Adrenal gland (tissue), 9 donors: ENCODE measurements at regions not wholly inside any gene's neighbourhood (a gene's known extent, or its start where the extent isn't known, plus 50 kb on each side); places are given as distances from the start of the nearest gene placed in this dataset.

Experiments
- DNase-seq, 7 donors: peaks; one replicate each; pipeline ENCODE4 v3.0.0-alpha.2; 2019 to 2020
- H3K27ac ChIP-seq, 5 donors: fragments of 200-600 bp; sonication (generic) in 4 of 5; 1 replicate in 3 of 5; 2 replicates in 2 of 5; pipeline versions ENCODE4 v1.5.1 to v1.8.0; 2016 to 2020; ENCODE audit warnings: mild to moderate bottlenecking in 1 of 5
- H3K27me3 ChIP-seq: fragments of 200-600 bp; 2 replicates; pipeline ENCODE4 v1.8.0; 2021
- H3K36me3 ChIP-seq, 2 donors: fragments of 200-600 bp; replicated peaks in 1 of 2; 1 replicate in 1 of 2; 2 replicates in 1 of 2; pipeline versions ENCODE4 v1.5.1 to v1.8.0; 2018 to 2022
- H3K4me1 ChIP-seq, 2 donors: fragments of 200-600 bp; replicated peaks in 1 of 2; 1 replicate in 1 of 2; 2 replicates in 1 of 2; pipeline versions ENCODE4 v1.5.1 to v1.8.0; 2018 to 2021
- H3K4me3 ChIP-seq, 4 donors: fragments of 200-600 bp; sonication (generic) in 3 of 4; one replicate each; pipeline ENCODE4 v1.5.1; 2016 to 2018
- H3K9me3 ChIP-seq, 3 donors: fragments of 200-600 bp; sonication (generic) in 1 of 3; replicated peaks in 1 of 3; 1 replicate in 2 of 3; 2 replicates in 1 of 3; pipeline versions ENCODE4 v1.5.1 to v1.8.0; 2016 to 2021
- POLR2A ChIP-seq, 2 donors: fragments of 450-650 bp; IDR thresholded peaks; one replicate each; pipeline ENCODE4 v1.6.1; 2017; ENCODE audit warnings: antibody characterized with exemption in 2 of 2, mild to moderate bottlenecking in 2 of 2, moderate library complexity in 1 of 2
- WGBS, 4 donors: extraction: QIAGEN DNeasy Blood & Tissue Kit in 2 of 4; methylation state at CpG; one replicate each; pipeline versions ENCODE4 v1.1.5 to v1.1.7; 2013 to 2017; 5-methylcytosine and 5-hydroxymethylcytosine counted together
- intact Hi-C, 2 donors: fragments of 100-400 bp; cut with DNase I; formaldehyde crosslinking; loops; one replicate each; pipeline versions ENCODE4 v1.14.1 to v1.15.0; 2022 to 2023
- TF ChIP-seq, protein P1 (sequence below), 6 experiments: fragments of 450-650 bp in 4 of 6; fragments of 200-600 bp in 2 of 6; sonication (generic) in 1 of 6; IDR thresholded peaks; 1 replicate in 5 of 6; 2 replicates in 1 of 6; pipeline versions ENCODE4 v1.5.1 to v1.8.0; 2016 to 2021; ENCODE audit warnings: antibody characterized with exemption in 6 of 6, mild to moderate bottlenecking in 2 of 6, moderate library complexity in 1 of 6
- donor health status: healthy with polysubstance abuse.
- donor health status: Bipolar disorder and iron deficiency.
- donor health status: DM: yes; HTN: yes; CAD: no.
- donor health status: DM: no; HTN: no; CAD: no.
- donor health status: DM: no; HTN: no; CAD: no.

DNA sequence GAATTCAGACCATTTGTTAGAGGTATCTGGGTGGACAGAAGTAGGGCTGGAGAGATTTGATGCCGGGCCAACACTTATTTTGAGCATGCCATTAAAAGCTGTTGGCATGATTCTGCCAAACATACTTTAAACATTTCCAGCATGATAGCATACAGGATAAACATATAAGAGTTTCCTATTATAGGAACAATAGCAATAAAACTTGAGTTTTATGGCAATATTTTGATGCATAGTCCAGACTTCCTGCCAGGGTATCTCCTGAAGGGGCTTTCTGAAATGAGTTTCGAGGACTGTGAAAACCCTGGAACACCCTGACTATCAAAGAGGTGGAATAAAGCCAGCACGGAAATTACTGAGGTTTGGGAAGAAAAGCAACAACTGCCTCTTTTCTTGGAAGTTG, 1398.0 kb upstream of the NXPH2 start:
- Histone ChIP-seq H3K27ac (no peak overlapping the region), H3K36me3 (no peaks in the 10 kb centered on the region)
- TF ChIP-seq, protein P1, sequence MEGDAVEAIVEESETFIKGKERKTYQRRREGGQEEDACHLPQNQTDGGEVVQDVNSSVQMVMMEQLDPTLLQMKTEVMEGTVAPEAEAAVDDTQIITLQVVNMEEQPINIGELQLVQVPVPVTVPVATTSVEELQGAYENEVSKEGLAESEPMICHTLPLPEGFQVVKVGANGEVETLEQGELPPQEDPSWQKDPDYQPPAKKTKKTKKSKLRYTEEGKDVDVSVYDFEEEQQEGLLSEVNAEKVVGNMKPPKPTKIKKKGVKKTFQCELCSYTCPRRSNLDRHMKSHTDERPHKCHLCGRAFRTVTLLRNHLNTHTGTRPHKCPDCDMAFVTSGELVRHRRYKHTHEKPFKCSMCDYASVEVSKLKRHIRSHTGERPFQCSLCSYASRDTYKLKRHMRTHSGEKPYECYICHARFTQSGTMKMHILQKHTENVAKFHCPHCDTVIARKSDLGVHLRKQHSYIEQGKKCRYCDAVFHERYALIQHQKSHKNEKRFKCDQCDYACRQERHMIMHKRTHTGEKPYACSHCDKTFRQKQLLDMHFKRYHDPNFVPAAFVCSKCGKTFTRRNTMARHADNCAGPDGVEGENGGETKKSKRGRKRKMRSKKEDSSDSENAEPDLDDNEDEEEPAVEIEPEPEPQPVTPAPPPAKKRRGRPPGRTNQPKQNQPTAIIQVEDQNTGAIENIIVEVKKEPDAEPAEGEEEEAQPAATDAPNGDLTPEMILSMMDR (IDR thresholded peaks at IDR 0.05): no peak
- TF ChIP-seq POLR2A (IDR thresholded peaks at IDR 0.05): no peak

DNA sequence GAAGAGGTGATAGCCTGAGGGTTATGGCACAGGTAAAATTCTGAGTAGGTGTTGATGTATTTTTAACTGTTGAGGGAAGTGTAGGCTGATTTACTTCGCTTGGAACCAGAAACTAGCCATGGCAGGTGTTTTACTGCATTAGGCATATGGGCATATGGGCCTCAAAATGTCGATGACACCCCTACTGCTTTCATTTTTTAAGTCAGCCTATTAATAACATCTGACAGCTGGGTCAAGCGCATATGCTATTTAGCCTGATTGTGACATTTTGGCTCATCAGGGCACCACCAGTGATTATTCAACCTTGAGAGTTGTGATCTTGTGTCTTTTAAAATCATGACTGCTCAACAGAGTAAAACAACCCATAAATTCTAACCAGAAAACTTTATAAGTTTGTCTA, 1396.9 kb upstream of the NXPH2 start:
- Histone ChIP-seq H3K9me3 (no peaks in the 10 kb centered on the region), H3K36me3 (no peaks in the 10 kb centered on the region), H3K27ac (no peak overlapping the region), H3K4me3 (no peak overlapping the region), H3K4me1 (no peaks in the 10 kb centered on the region), H3K27me3 (no peaks in the 10 kb centered on the region)
- intact Hi-C loops: no loop called here
- 83 to 89% (median 87%) methylated on average over 3 of the region's 3 CpGs for WGBS, 4 donors
- TF ChIP-seq, protein P1 (IDR thresholded peaks at IDR 0.05): no peak
- TF ChIP-seq POLR2A (IDR thresholded peaks at IDR 0.05): no peak
- no peak for DNase-seq

More for the DNA sequence above, 1398.0 kb upstream of the NXPH2 start:
- H3K4me3 ChIP-seq: no peak overlapping the region
- no peak for DNase-seq
- no peaks in the 10 kb centered on the region for H3K9me3 ChIP-seq
- no peaks in the 10 kb centered on the region for H3K4me1 ChIP-seq
- 57 to 80% (median 72%) methylated on average over 3 of the region's 3 CpGs for WGBS, 4 donors
- H3K27me3 ChIP-seq: no peaks in the 10 kb centered on the region
- intact Hi-C loops: no loop called here

DNA sequence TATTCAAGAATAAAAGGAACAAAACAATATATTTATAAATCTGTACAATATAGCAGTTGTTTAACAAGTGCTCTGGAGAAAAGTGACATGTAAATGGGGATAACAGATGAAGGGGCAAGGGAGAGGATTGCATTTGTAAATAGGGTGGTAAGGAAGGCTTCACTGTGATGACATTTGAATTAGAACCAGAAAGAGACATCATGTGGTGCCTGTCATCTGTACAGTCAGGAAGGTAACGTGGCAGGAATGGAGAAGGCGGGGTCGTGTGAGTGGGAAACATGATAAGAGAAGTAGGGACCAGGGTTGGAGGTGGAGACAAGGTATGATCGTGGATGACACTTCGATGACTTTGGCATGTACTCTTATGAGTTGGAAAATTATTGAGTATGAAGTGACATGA, 1393.6 kb upstream of the NXPH2 start:
- Histone ChIP-seq H3K36me3 (no peaks in the 10 kb centered on the region), H3K4me1 (no peaks in the 10 kb centered on the region), H3K4me3 (no peak overlapping the region), H3K27me3 (no peaks in the 10 kb centered on the region), H3K9me3 (no peaks in the 10 kb centered on the region), H3K27ac (no peak overlapping the region)
- TF ChIP-seq, protein P1 (IDR thresholded peaks at IDR 0.05): no peak
- TF ChIP-seq POLR2A (IDR thresholded peaks at IDR 0.05): no peak
- WGBS, 4 donors: 86 to 95% (median 87%) methylated on average over 5 of the region's 5 CpGs
- DNase-seq: no peak
- intact Hi-C loops: no loop called here

DNA sequence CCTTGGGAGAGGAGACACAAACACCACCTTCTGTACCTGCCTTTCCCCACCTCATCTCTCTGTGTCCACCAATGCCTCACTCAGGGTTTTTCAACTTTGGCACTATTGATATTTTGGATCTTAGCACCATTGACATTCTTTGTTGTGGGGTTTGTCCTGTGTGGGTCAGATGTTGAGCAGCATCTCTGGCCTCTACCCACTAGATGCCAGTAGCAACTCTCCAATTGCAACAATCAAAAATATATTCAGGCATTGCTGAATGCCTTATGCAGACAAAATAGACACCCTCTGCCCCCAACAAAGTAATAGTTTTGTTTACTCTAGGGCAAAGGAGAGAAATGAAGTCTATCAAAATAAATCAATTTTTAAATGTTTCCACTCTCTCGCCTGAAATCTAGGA, 1384.3 kb upstream of the NXPH2 start:
- intact Hi-C loops: no loop called here

More for the DNA sequence above, 1384.3 kb upstream of the NXPH2 start:
- H3K9me3 ChIP-seq: no peaks in the 10 kb centered on the region
- no peak for DNase-seq
- H3K4me1 ChIP-seq: no peaks in the 10 kb centered on the region
- no peaks in the 10 kb centered on the region for H3K36me3 ChIP-seq
- no peaks in the 10 kb centered on the region for H3K27me3 ChIP-seq
- no peak overlapping the region for H3K27ac ChIP-seq
- H3K4me3 ChIP-seq: no peak overlapping the region
- WGBS, 4 donors: 67 to 77% (median 74%) methylated on average over 1 of the region's 1 CpG
- TF ChIP-seq POLR2A (IDR thresholded peaks at IDR 0.05): no peak
- TF ChIP-seq, protein P1 (IDR thresholded peaks at IDR 0.05): no peak
